HG02759 (cell line): ENCODE measurements at regions not wholly inside any gene's neighbourhood (a gene's known extent, or its start where the extent isn't known, plus 50 kb on each side); places are given as distances from the start of the nearest gene placed in this dataset.

Source experiments
- ATAC-seq: cut with Tn5 transposase; IDR thresholded peaks from one replicate; pipeline ENCODE4 v1.9.1; 2021; ENCODE audit warnings: mild to moderate bottlenecking, moderate library complexity; ENCODE audit not compliant: unreplicated experiment

DNA sequence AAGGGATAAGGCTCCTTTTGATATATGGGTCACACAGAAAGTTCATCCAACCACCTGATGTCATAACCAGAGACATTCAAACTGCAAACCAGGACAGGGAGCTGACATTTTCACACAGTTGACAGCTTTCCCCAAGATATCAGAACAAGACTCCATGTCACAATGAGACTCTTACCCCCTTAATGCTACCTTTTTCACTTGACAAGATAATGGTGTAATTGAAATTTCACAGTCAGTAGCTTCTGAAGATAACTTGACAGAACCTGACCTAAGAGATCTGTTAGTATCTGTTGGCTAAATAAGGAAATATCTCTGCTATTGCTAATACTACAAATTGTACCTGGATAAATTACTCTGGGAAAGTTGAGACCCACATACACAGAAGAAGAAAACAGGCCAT lies 187.3 kb downstream of the C12orf50 start:
- no peak for ATAC-seq

- ATAC-seq = no peak
Measured at GRCh38 chr12:87836190-87836589, 193.0 kb downstream of the C12orf50 start.

GRCh38 chr12:87828382-87828973 lies 200.7 kb downstream of the C12orf50 start:
- ATAC-seq = no peak

- no peak for ATAC-seq
Measured at GRCh38 chr12:87827638-87828264, 201.4 kb downstream of the C12orf50 start.

DNA sequence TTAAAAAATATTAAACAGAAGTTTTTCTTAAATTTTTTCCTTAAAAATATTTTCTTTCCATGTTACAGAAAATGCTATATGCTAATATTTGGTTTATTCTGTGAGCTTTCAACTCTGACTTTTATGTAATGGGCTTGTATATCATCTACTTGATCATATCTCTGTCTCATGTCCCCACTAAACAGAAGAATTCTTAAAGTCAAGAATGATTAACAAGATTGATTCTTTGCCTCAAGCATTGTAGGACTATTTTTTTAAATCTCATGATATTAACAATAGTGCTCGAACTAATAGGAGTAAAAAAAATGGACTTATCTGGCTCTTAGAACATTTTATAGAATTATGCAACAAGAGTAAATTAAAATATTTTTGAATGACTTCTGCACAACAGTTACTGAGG lies 206.3 kb downstream of the C12orf50 start:
- no peak for ATAC-seq

DNA sequence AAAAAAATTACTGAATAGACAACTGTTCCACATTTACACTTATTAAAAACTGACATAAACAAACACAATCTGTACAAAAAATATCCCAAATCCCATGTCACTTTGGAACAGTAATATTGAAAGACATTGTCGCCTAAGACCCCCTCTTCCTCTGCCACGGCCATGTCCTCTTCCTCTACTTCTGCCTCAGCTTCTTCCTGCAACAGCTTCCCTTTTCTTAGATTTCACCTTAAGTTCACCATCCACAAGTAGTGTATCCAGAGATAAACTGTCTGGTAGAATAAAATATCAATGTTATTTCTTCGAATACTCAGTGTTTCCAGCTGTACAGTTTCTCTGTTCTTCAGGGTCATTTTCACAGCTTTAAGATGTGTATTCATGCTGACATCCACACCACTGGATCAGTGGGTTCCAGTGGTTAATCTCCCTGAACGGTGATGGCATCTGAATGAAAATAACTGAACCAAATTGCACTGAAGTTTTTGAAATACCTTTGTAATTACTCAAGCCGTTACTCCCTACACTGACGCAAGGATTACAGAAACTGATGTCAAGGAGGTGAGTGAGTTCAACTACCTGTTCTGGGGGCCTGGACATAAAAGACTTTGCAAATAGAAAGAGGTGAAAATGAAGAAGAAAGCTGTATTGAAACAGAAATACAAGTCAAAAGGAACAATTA lies 208.5 kb downstream of the C12orf50 start:
- no peak for ATAC-seq

DNA sequence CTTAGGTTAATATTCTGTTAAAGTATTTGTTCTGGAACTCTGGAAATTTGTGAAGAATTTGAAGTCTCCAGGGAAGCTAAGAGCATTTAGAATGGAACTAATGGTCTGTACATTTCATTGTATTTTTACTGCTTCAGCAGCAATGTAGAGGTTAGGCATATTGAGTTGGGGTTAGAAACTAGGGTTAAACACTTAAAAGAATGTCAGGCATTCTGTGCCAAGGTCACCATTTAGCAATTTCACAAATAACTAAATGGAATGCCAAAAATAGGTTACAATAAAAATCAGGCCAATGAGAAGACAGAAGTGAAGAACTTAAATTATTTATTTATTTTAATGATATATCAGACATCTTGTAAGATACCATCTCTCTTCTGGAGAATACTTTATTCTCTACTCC lies 210.8 kb downstream of the C12orf50 start:
- no peak for ATAC-seq

DNA sequence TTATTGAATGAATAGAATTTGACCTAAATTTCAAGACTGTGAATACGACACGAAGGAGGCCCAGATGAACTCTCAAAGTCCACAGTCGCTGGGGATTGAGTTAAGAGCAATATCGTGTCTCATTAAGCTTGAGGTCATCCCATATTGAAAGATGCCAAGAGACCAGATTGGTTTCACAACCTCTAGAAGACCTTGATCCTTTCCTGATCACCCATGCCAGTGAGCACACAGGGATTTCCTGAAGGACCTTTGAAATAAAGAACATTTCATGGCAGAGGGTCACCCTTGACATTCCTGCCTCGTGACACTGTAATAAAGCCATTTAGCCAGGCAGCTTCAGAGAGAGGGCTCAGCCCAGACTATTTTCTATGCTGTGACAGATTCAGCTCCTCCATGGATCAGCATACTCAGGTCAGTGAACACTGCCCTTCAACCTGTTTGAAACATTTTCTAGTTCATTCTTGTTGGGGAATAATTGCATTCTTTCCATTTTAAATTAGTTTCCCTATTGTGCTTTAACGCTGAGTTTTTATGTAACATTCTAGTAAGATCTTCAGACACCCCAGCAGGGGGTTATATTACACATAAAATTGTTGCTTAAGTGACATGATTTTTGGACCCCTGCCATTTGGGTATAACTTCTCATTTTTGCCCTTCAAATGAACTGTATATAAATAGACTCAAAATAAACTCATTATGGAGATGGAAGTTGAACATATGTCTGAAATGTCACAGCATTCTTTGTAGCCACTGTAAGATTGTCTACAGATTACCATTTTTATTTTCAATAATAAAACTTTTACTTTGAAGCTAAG lies 213.2 kb downstream of the C12orf50 start:
- no peak for ATAC-seq

- ATAC-seq = no peak
Measured at GRCh38 chr12:87814625-87815024, 214.6 kb downstream of the C12orf50 start.

- no peak for ATAC-seq
Measured at GRCh38 chr12:87813476-87814234, 215.5 kb downstream of the C12orf50 start.

DNA sequence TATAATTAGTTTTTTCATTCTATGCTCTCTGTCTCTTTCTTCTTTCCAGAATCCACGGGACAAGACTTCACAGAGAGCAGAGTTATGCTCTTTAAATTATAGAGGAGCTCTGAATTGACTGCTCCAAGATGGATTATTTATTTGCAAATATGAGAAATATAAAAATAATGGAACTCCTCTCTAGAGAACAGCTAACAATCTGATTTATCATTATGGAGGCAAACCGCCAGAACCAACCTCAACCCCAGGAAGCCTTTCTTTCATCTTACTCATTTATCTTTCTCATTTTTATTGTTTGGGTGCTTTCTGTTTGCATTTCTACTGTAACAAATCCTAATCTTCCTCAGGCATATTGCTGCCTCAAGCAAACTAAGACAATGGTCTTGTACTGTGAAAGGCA lies 216.5 kb downstream of the C12orf50 start:
- no peak for ATAC-seq

- no peak for ATAC-seq
Measured at GRCh38 chr12:87812030-87812429, 217.2 kb downstream of the C12orf50 start.

DNA sequence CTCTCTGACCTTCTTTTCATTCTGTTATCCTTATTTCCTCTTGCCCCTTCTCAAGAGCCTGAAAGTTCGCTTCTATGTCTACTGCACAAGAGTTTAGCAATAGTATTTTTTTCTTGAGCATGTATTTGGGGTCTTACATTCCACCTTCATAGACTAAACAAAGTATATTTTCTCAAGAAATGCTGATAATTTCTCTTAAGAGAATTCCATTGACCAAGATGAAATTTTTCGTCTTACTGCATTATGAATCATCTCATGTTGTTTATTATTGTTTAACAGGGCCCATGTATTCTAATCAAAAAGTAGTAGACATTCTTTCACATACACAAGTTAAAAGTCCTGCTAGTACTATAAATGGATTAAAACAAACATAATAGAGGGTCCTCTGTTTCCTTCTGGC lies 219.3 kb downstream of the C12orf50 start:
- ATAC-seq = no peak

- no peak for ATAC-seq
Measured at GRCh38 chr12:87807086-87807485, 222.1 kb downstream of the C12orf50 start.

GRCh38 chr12:87806310-87806709 lies 222.9 kb downstream of the C12orf50 start:
- ATAC-seq = no peak

DNA sequence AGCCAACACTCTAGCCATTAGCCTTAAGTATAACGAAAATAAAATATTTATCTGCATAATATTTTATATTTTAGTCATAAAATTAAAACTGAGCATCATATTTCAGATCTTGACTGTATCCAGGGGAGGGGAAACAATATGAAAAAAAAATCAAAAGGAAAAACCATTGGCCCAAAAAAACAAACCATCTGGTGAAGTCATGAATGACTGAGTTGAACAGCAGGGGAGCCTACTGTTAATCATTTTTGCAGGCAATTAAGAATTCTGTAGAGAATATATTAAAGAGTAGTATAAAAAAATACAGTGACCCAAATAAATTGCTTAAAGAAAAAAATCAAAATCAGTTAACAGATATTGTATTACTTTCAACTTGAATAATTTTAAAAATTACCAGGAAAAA lies 224.8 kb downstream of the C12orf50 start:
- ATAC-seq = no peak

- ATAC-seq = no peak
Measured at GRCh38 chr12:87802721-87803011, 226.5 kb downstream of the C12orf50 start.

- ATAC-seq = no peak
Measured at GRCh38 chr12:87801860-87802720, 227.1 kb downstream of the C12orf50 start.

- ATAC-seq = no peak
Measured at GRCh38 chr12:87796961-87797516, 232.2 kb downstream of the C12orf50 start.

GRCh38 chr12:87795555-87795954 lies 233.6 kb downstream of the C12orf50 start:
- ATAC-seq = no peak
